ENCODE measurements at regions not wholly inside any gene's neighbourhood (a gene's known extent, or its start where the extent isn't known, plus 50 kb on each side); places are given as distances from the start of the nearest gene placed in this dataset.

GRCh38 chr2:212928681-212929080 is 222.7 kb downstream of the IKZF2 start:
- H3K79me2 ChIP-seq (ENCODE audit: insufficient read depth): no peaks in the 10 kb centered on the region
- no peak overlapping the region for H2AFZ ChIP-seq
- H3K9me2 ChIP-seq (ENCODE audit: insufficient read depth): no peaks in the 10 kb centered on the region
- no peaks in the 10 kb centered on the region for H3K36me3 ChIP-seq (ENCODE audit: low read depth)
- no peak overlapping the region; the same call in 1 of the 2 replicates for H3K27ac ChIP-seq
- peak overlapping the region; percentile 36 for H3K4me2 ChIP-seq (ENCODE audit: unreplicated experiment)
- no peaks in the 10 kb centered on the region for H3K27me3 ChIP-seq (replicated peaks; ENCODE audit: insufficient read depth)
- H3K4me1 ChIP-seq (ENCODE audit: insufficient read depth): peaks cover 13% of the 10 kb centered on the region
- no peak overlapping the region for H3K4me3 ChIP-seq
- peak; percentile 54 for DNase-seq
- H3F3A ChIP-seq (ENCODE audit: insufficient read depth): no peaks in the 10 kb centered on the region
- TF ChIP-seq EZH2 (IDR thresholded peaks at IDR 0.05; ENCODE audit: insufficient read depth, poor library complexity, severe bottlenecking) (no peak), EZH2phosphoT487 (IDR thresholded peaks at IDR 0.05; ENCODE audit: insufficient read depth, low read depth) (no peak)
- no peaks in the 10 kb centered on the region for H3K9me3 ChIP-seq (ENCODE audit: low read depth)
- H4K20me1 ChIP-seq (ENCODE audit: insufficient read depth): no peaks in the 10 kb centered on the region
- 70 to 75% methylated on average over 4 of the region's 4 CpGs for WGBS, 2 experiments (ENCODE audit: low coverage in 1 of 2, low lambda C conversion rate in 2 of 2, missing lambda C conversion rate in 2 of 2)
- in situ Hi-C loops (cut with MboI): no loop called here
- H3K9ac ChIP-seq: no peak overlapping the region

DNA sequence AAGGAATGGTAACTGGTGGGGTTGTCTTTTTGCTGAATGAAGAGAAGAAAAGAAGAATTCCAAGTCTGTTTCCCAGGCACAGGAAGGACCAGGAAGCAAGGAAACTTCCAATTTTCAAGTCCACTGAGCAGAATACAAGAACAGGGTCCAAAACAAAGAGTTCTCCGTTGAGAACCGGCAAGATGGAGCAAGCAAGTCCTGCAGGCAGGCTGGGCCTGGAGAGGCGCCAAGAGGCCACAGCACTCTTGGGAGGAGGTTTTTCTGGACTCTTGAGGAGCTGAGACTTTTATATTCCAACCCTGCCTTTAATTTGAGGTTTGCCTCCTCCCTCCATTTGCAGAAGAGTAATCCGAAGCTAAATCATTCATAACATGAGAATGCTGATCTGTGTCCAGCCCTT is 224.5 kb downstream of the IKZF2 start:
- Histone ChIP-seq H4K20me1 (ENCODE audit: insufficient read depth) (no peaks in the 10 kb centered on the region), H3F3A (ENCODE audit: insufficient read depth) (no peaks in the 10 kb centered on the region), H3K4me3 (no peak overlapping the region), H3K4me1 (ENCODE audit: insufficient read depth) (peaks cover 18% of the 10 kb centered on the region), H3K27me3 (replicated peaks; ENCODE audit: insufficient read depth) (no peaks in the 10 kb centered on the region), H2AFZ (no peak overlapping the region), H3K9ac (no peak overlapping the region), H3K9me2 (ENCODE audit: insufficient read depth) (no peaks in the 10 kb centered on the region), H3K9me3 (ENCODE audit: low read depth) (no peaks in the 10 kb centered on the region), H3K4me2 (ENCODE audit: unreplicated experiment) (no peak overlapping the region), H3K27ac (no peak overlapping the region), H3K36me3 (ENCODE audit: low read depth) (no peaks in the 10 kb centered on the region), H3K79me2 (ENCODE audit: insufficient read depth) (no peaks in the 10 kb centered on the region)
- WGBS, 2 experiments (ENCODE audit: low coverage in 1 of 2, low lambda C conversion rate in 2 of 2, missing lambda C conversion rate in 2 of 2): 87% methylated on average over 4 of the region's 4 CpGs
- in situ Hi-C loops (cut with MboI): no loop called here
- no peak for DNase-seq
- TF ChIP-seq EZH2 (IDR thresholded peaks at IDR 0.05; ENCODE audit: insufficient read depth, poor library complexity, severe bottlenecking) (no peak), EZH2phosphoT487 (IDR thresholded peaks at IDR 0.05; ENCODE audit: insufficient read depth, low read depth) (no peak)

DNA sequence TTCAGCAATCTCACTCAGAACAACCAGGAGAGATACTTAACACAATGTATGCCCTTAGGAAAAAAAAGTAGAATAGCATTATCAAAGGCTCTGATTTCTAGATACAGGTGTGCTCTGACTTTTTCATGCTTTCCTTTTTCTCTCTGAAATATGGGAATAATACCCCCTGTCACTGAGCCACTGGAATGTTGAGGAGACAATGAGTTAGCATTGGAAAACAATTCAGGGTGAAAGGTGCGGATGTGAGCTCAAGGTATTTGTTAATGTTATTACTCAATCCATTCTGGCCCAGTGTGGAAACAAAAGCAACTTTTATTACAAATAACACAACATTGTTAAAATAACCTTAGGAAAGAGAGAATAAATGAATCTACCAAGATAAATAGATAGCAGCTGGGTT is 228.0 kb downstream of the IKZF2 start:
- Histone ChIP-seq H3K9ac (no peak overlapping the region), H3K9me2 (ENCODE audit: insufficient read depth) (no peaks in the 10 kb centered on the region), H3K27ac (no peak overlapping the region), H2AFZ (no peak overlapping the region), H4K20me1 (ENCODE audit: insufficient read depth) (no peaks in the 10 kb centered on the region), H3K36me3 (ENCODE audit: low read depth) (no peaks in the 10 kb centered on the region), H3K9me3 (ENCODE audit: low read depth) (no peaks in the 10 kb centered on the region), H3K27me3 (replicated peaks; ENCODE audit: insufficient read depth) (no peaks in the 10 kb centered on the region), H3K79me2 (ENCODE audit: insufficient read depth) (no peaks in the 10 kb centered on the region), H3F3A (ENCODE audit: insufficient read depth) (no peaks in the 10 kb centered on the region), H3K4me3 (no peak overlapping the region), H3K4me1 (ENCODE audit: insufficient read depth) (peaks cover 7% of the 10 kb centered on the region; the same call in 1 of the 2 replicates), H3K4me2 (ENCODE audit: unreplicated experiment) (no peak overlapping the region)
- TF ChIP-seq EZH2 (IDR thresholded peaks at IDR 0.05; ENCODE audit: insufficient read depth, poor library complexity, severe bottlenecking) (no peak), EZH2phosphoT487 (IDR thresholded peaks at IDR 0.05; ENCODE audit: insufficient read depth, low read depth) (no peak)
- in situ Hi-C loops (cut with MboI): no loop called here
- WGBS, 2 experiments (ENCODE audit: low coverage in 1 of 2, low lambda C conversion rate in 2 of 2, missing lambda C conversion rate in 2 of 2): 89 to 100% methylated on average over 1 of the region's 1 CpG
- DNase-seq: no peak

GRCh38 chr2:212922701-212923100 is 228.7 kb downstream of the IKZF2 start:
- DNase-seq: peak; percentile 36
- H3F3A ChIP-seq (ENCODE audit: insufficient read depth): no peaks in the 10 kb centered on the region
- H3K9ac ChIP-seq: no peak overlapping the region
- in situ Hi-C loops (cut with MboI): no loop called here
- TF ChIP-seq EZH2phosphoT487 (IDR thresholded peaks at IDR 0.05; ENCODE audit: insufficient read depth, low read depth) (no peak), EZH2 (IDR thresholded peaks at IDR 0.05; ENCODE audit: insufficient read depth, poor library complexity, severe bottlenecking) (no peak)
- 68 to 75% methylated on average over 2 of the region's 2 CpGs for WGBS, 2 experiments (ENCODE audit: low coverage in 1 of 2, low lambda C conversion rate in 2 of 2, missing lambda C conversion rate in 2 of 2)
- H3K4me2 ChIP-seq (ENCODE audit: unreplicated experiment): no peak overlapping the region
- no peaks in the 10 kb centered on the region for H3K27me3 ChIP-seq (replicated peaks; ENCODE audit: insufficient read depth)
- no peak overlapping the region for H3K4me3 ChIP-seq
- H3K9me3 ChIP-seq (ENCODE audit: low read depth): no peaks in the 10 kb centered on the region
- 0 out of 2 replicates have a peak, but pooled peaks cover 5% of the 10 kb centered on the region for H3K4me1 ChIP-seq (ENCODE audit: insufficient read depth)
- H2AFZ ChIP-seq: no peak overlapping the region
- H3K27ac ChIP-seq: no peak overlapping the region
- no peaks in the 10 kb centered on the region for H3K79me2 ChIP-seq (ENCODE audit: insufficient read depth)
- H4K20me1 ChIP-seq (ENCODE audit: insufficient read depth): no peaks in the 10 kb centered on the region
- no peaks in the 10 kb centered on the region for H3K36me3 ChIP-seq (ENCODE audit: low read depth)
- H3K9me2 ChIP-seq (ENCODE audit: insufficient read depth): no peaks in the 10 kb centered on the region

DNA sequence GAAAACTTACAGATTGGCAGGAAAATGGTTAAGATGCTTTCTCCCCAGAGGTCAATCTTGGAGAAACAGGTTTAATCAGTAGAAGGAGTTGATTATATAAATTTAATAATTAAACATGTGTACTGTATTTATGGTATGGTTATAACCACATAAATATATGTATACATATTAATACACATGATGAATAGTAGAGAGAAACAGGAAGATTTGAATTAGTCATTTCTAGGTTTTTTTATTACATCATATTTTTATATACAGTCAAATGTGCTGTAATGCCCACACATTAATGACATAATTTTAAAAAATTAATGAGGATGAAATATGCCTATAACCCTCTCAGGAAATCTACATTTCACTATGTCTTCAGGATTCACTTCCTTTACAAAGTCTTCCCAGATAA is 229.7 kb downstream of the IKZF2 start:
- H3K4me2 ChIP-seq (ENCODE audit: unreplicated experiment): no peak overlapping the region
- H3K36me3 ChIP-seq (ENCODE audit: low read depth): no peaks in the 10 kb centered on the region
- H3K9me2 ChIP-seq (ENCODE audit: insufficient read depth): no peaks in the 10 kb centered on the region
- TF ChIP-seq EZH2 (IDR thresholded peaks at IDR 0.05; ENCODE audit: insufficient read depth, poor library complexity, severe bottlenecking): no peak
- TF ChIP-seq EZH2phosphoT487 (IDR thresholded peaks at IDR 0.05; ENCODE audit: insufficient read depth, low read depth): no peak
- in situ Hi-C loops (cut with MboI): no loop called here
- H3F3A ChIP-seq (ENCODE audit: insufficient read depth): no peaks in the 10 kb centered on the region
- 0 out of 2 replicates have a peak, but pooled peaks cover 5% of the 10 kb centered on the region for H3K4me1 ChIP-seq (ENCODE audit: insufficient read depth)
- no peak overlapping the region for H3K4me3 ChIP-seq
- no peaks in the 10 kb centered on the region for H3K79me2 ChIP-seq (ENCODE audit: insufficient read depth)
- H3K27ac ChIP-seq: no peak overlapping the region
- H3K27me3 ChIP-seq (replicated peaks; ENCODE audit: insufficient read depth): no peaks in the 10 kb centered on the region
- H3K9me3 ChIP-seq (ENCODE audit: low read depth): no peaks in the 10 kb centered on the region
- no peaks in the 10 kb centered on the region for H4K20me1 ChIP-seq (ENCODE audit: insufficient read depth)
- H3K9ac ChIP-seq: no peak overlapping the region
- DNase-seq: no peak
- no peak overlapping the region for H2AFZ ChIP-seq
